ENCODE measurements at regions not wholly inside any gene's neighbourhood (a gene's known extent, or its start where the extent isn't known, plus 50 kb on each side); places are given as distances from the start of the nearest gene placed in this dataset.

- dilution Hi-C loops (cut with MboI; ENCODE audit: extremely low pct_ligation_motif_present, low sequenced_read_pairs) = no loop called here
- no peak overlapping the region for H3K27ac ChIP-seq (ENCODE audit: insufficient read depth, low read depth, low read length)
- H3K27me3 ChIP-seq (ENCODE audit: control insufficient read depth in 2 of 2, insufficient read depth in 2 of 2, low read length in 2 of 2) = no peaks in the 10 kb centered on the region
- ChIA-PET CTCF (no interaction called here), POLR2A (no interaction called here)
- no peaks in the 10 kb centered on the region for H4K20me1 ChIP-seq (replicated peaks; ENCODE audit: control insufficient read depth, extremely low read depth, insufficient read depth, low read length)
- no peaks in the 10 kb centered on the region for H3K9me3 ChIP-seq (replicated peaks; ENCODE audit: control insufficient read depth, insufficient read depth, low read length)
- H3K9ac ChIP-seq (replicated peaks; ENCODE audit: extremely low read depth, insufficient read depth, low read length) = no peak overlapping the region
- no peak overlapping the region for H2AFZ ChIP-seq (ENCODE audit: low read depth, low read length)
- DNase-seq (ENCODE audit: low read depth, low spot score) = no peak
- no peaks in the 10 kb centered on the region for H3K36me3 ChIP-seq (ENCODE audit: control insufficient read depth in 2 of 2, extremely low read depth in 1 of 2, insufficient read depth in 2 of 2, low read length in 2 of 2)
- no peak for FAIRE-seq
- no peak overlapping the region for H3K4me3 ChIP-seq (replicated peaks in 1 of 3; ENCODE audit: insufficient read depth in 1 of 3, low read depth in 1 of 3, low read length in 3 of 3)
- H3K4me2 ChIP-seq (ENCODE audit: insufficient read depth, low read length) = no peak overlapping the region
- TF ChIP-seq EZH2 (IDR thresholded peaks at IDR 0.05; ENCODE audit: borderline replicate concordance, low read depth, low read length, severe bottlenecking) (no peak), FOS (IDR thresholded peaks at IDR 0.05; ENCODE audit: borderline replicate concordance, insufficient read depth, low read length) (no peak), POLR2AphosphoS5 (IDR thresholded peaks at IDR 0.05; ENCODE audit: insufficient read depth, low read depth, low read length) (no peak), POLR2A (IDR thresholded peaks at IDR 0.05; ENCODE audit: low read depth, low read length) (no peak), GATA2 (IDR thresholded peaks at IDR 0.05; ENCODE audit: insufficient read depth, insufficient read length, low read depth, low read length) (no peak), JUN (IDR thresholded peaks at IDR 0.05; ENCODE audit: borderline replicate concordance, insufficient read depth, insufficient read length, low read depth) (no peak), MAX (IDR thresholded peaks at IDR 0.05; ENCODE audit: insufficient read depth, insufficient read length) (no peak), MYC (IDR thresholded peaks at IDR 0.05; ENCODE audit: low read depth, low read length) (no peak), CTCF (IDR thresholded peaks at IDR 0.05; ENCODE audit: extremely low read depth in 1 of 2, insufficient read depth in 1 of 2, low read depth in 1 of 2, low read length in 2 of 2) (no peak)
- intact Hi-C loops (cut with micrococcal nuclease) = no loop called here
- no peaks in the 10 kb centered on the region for H3K9me1 ChIP-seq (replicated peaks; ENCODE audit: control insufficient read depth, extremely low read depth, insufficient read depth, low read length)
- BruUV-seq (replicated peaks) = no TSS peak
- no peaks in the 10 kb centered on the region for H3K4me1 ChIP-seq (ENCODE audit: control insufficient read depth, extremely low read depth, insufficient read depth, low read length)
- no peaks in the 10 kb centered on the region for H3K79me2 ChIP-seq (ENCODE audit: control insufficient read depth, insufficient read depth, low read length)
Measured at GRCh38 chr7:148473703-148474480, 116.7 kb upstream of the C7orf33 start.

Data from endothelial cell of umbilical vein (primary cell).